GM19324 (cell line): ENCODE measurements at regions not wholly inside any gene's neighbourhood (a gene's known extent, or its start where the extent isn't known, plus 50 kb on each side); places are given as distances from the start of the nearest gene placed in this dataset.
A peak's percentile ranks its signal among the peaks of the same experiment; 100 is the strongest.

Experiments used
- ATAC-seq: cut with Tn5 transposase; IDR thresholded peaks from one replicate; pipeline ENCODE4 v1.9.1; 2021; ENCODE audit warnings: mild to moderate bottlenecking, moderate library complexity; ENCODE audit not compliant: unreplicated experiment, low FRiP score

DNA sequence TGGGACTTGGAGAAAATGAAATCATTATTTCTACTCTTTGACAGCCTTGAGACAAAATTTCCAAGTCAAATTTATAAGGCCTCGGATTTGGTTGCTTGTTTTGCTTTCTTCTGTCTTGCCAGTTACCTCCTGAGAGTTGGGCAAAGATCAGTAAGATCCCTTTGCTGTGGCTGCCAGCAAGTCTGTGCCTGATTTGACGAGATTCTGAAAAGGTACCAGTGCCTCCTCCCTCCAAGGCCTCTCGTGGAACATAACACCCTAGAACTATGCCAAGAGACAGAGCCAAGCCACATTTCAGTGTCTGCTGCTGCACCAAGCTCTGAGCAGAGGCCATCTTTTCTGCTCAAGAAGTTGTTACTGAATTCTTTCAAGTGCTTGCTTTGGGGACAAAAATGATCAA lies 61.0 kb downstream of the GTPBP8 start:
- no peak for ATAC-seq

DNA sequence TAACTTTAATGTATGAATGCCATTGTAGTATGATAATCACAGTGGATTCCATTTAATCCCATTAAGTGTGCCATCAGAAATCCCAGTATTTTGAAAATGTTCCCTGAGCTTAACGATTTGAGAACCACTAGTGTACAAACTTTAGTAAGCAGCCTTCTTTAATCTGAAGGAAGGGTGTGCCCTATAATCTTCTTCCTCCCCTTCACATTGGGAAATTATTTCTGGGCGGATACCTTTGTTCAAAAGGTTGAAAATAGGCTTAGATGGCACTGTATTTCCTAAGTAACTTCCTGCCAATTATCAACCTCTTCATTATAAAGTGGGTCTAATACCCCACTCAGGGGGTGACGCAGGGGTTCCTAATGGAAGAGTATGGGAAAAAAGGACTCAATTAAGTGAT lies 62.4 kb downstream of the GTPBP8 start:
- ATAC-seq: no peak

GRCh38 chr3:113054552-113054951 lies 63.8 kb downstream of the GTPBP8 start:
- ATAC-seq: no peak

GRCh38 chr3:113055201-113055600 lies 64.4 kb downstream of the GTPBP8 start:
- ATAC-seq: no peak

- no peak for ATAC-seq
These were observed 65.2 kb downstream of the GTPBP8 start for GRCh38 chr3:113055961-113056360.

DNA sequence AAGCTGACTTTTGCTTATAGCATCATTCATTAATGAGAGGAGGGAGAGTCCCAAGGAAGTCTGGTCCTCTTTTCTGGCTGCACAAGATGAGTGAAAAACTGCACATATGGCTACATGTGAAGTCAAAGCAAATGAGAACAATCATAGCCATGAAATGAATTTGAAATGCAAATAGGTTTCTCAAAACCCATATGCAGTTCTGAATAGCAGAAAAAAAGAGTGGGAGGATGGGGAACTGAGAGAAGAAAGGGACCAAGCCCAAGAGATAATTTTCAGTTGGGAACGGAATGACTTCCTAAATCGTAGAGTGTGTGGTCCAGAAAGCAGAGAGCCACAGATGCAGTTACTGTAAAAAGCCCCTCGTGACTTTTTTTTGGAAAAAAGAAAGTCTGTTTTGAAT lies 66.3 kb downstream of the GTPBP8 start:
- peak; percentile 76 for ATAC-seq

DNA sequence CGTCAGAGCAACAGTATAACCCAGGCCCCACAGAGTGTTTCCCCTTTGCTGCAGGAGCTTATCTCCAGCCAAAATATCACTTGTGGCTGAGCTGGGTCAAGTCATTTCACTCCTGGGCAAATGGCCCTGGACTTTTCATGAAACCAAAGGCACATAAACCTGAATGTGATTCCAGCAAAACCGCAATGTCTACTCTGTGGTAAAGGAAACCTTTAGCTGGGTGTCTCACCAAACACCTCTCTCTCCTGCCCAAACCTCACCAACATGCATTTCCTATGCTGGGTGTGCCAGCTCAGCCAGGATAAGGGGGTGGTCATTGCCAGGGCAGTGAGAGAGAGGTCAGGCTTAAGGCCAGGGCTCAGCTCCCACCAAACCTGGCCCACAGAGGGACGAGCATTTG lies 67.4 kb downstream of the GTPBP8 start:
- no peak for ATAC-seq

DNA sequence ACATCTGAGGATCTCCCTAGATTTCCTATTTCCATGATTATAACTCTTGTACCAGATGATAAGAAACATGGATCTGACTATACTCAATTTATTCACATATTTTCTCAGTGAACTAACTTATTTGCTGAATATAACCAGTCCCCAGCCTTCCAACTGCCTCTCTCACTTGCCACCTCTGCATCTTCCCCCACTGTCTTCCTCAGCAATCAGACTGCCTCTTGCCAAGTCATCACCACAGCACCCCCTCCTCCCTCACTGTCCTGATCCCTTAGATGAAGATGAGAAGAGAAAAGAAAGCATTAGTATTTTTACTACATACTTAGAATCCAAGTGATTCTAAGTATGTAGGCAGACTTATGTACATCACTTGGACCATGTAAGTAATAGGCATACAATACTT lies 71.9 kb downstream of the GTPBP8 start:
- ATAC-seq: no peak

DNA sequence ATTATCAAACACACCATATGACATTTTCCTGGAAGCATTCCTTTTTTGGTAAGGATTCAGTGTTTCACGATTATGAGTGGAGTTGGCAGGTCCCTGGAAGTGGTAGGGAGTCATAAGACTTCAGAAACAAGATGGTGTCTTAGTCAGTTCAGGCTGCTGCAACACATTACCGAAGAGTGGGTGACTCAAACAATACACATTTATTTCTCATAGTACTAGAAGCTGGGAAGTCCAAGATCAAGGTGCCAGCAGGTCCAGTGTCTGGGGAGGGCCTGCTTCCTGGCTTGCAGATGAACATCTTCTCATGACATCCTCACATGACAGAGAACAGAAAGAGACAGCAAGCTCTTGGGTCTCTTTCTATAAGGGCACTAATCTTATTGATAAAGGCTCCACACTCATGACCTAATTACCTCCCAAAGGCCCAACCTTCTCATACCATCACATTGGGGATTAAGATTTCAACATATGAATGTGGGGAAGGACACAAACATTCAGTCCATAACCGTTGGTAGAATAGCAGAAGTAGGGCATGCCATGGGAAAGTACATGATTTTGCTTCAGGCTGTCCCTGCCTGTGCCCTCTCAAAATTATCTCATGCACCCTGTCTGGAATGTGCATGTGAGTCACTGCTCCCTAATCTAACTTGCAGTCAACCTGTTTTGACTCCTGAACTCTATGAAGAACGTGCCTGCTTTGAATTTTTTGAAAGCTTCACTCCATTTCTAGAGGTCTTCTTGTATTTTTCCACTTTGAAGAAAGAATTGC lies 72.5 kb downstream of the GTPBP8 start:
- no peak for ATAC-seq

- no peak for ATAC-seq
These were observed 73.4 kb downstream of the GTPBP8 start for GRCh38 chr3:113064183-113064582.

GRCh38 chr3:113065336-113065735 lies 74.6 kb downstream of the GTPBP8 start:
- no peak for ATAC-seq

GRCh38 chr3:113070072-113070640 lies 79.4 kb downstream of the GTPBP8 start:
- ATAC-seq: no peak

DNA sequence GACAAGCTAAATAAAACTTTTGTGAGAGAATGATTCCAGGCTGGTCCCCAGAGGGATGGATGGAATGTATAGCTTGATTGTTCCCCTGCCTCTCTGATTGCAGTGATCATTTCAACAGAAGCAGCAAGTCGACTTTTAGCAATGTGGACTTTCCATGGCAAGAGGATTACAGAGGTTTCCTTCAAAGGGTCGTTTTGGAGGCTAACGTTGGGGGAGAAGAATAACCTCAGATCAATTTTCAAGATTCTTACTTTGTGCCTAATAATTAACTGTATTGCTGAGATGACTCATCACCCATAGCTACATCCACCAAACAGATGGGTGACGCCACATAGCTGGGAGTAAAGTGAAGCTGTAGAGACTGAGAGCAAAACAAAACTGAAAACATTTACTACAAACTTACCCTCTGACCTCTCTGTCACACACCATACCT lies 79.9 kb downstream of the GTPBP8 start:
- ATAC-seq: peak; percentile 98

DNA sequence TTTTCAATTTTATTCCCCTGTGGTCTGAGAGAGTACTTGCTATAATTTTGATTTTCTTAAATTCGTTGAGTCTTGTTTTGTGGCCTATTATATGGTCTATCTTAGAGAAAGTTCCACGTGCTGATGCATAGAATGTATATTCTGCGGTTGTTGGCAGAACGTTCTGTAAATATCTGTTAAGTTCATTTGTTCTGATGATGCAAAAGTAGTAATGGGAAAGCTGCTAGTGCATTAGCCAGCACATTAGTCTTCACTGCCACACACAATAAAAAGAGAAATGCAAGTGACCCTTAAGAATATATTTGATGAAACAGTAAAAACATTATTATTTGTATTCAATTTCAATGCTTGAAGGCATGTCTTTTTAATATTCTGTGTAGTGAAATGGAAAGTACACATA lies 84.8 kb downstream of the GTPBP8 start:
- ATAC-seq: no peak

- peak; percentile 94 for ATAC-seq
These were observed 88.6 kb downstream of the GTPBP8 start for GRCh38 chr3:113079218-113079961.

DNA sequence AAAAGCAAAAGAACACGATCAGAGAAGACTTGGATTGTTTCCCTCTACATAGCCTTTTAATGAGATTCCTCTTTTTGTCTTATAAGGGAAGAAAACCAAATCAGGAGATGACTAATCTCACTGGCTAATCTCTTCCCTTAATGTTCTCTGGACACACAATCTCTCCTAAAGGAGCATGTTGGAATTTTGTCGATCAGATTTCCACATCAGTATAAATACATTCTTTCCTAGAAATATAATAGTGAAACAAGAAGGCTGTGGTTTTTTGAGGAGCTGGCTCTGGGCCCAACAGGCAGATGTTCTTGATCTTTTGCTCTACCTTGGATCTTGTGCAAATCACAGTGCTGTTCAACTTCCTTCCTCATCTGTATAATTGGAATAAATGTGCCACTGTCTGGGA lies 94.0 kb downstream of the GTPBP8 start:
- no peak for ATAC-seq

- ATAC-seq: no peak
These were observed 96.0 kb downstream of the GTPBP8 start for GRCh38 chr3:113086560-113087461.

- no peak for ATAC-seq
These were observed 97.8 kb downstream of the GTPBP8 start for GRCh38 chr3:113088616-113089015.

GRCh38 chr3:113091417-113091816 lies 100.6 kb downstream of the GTPBP8 start:
- ATAC-seq: no peak

DNA sequence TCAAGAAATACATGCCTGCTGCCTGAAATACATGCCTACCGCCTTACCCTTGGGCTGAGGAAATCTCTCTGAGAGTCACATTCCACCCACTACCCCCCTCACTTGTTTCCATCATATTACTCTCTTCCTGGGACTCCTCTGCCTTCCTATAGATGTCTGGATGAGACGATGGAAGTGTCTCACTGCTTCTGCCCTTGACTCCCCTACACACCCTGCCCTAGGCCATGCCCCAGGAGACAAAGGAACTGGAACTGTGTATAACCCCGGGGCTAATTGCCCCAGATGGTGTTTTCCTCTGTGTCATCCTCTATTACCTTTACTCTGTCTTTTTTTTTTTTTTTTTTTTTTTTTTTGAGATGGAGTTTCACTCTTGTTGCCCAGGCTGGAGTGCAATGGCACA lies 102.0 kb downstream of the GTPBP8 start:
- ATAC-seq: no peak
